Uterus (tissue), 2 donors: ENCODE measurements at regions not wholly inside any gene's neighbourhood (a gene's known extent, or its start where the extent isn't known, plus 50 kb on each side); places are given as distances from the start of the nearest gene placed in this dataset.

Source experiments
- CTCF ChIP-seq, 4 experiments: fragments of 200-600 bp in 2 of 4; fragments of 450-650 bp in 2 of 4; sonication (generic) in 2 of 4; IDR thresholded peaks; one replicate each; pipeline ENCODE4 v1.5.1; 2016 to 2019; ENCODE audit warnings: antibody characterized with exemption in 4 of 4, mild to moderate bottlenecking in 2 of 4, moderate library complexity in 1 of 4
- POLR2A ChIP-seq, 2 donors: fragments of 450-650 bp; IDR thresholded peaks; one replicate each; pipeline ENCODE4 v1.6.1; 2016; ENCODE audit warnings: antibody characterized with exemption in 2 of 2, mild to moderate bottlenecking in 1 of 2, moderate library complexity in 1 of 2

DNA sequence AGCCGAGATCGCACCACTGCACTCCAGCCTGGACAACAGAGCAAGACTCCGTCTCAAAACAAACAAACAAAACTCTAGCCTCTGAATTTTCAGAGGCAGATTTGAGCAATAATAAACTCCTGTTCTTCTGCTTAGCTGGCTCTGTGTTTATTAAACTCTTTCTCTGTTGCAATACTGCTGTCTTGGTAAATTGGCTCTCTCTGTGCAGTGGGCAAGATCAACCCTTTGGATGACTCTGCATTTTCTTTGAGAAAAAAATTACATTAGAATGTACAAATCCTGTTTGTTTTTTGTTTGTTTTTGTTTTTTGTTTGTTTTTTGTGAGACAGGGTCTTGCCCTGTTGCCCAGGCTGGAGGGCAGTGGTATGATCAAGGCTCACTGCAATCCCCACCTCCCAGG, 75.8 kb upstream of the RPH3AL start:
- TF ChIP-seq CTCF (IDR thresholded peaks at IDR 0.05) (no peak), POLR2A (IDR thresholded peaks at IDR 0.05) (no peak)
